Panc1 (cell line): ENCODE measurements at regions not wholly inside any gene's neighbourhood (a gene's known extent, or its start where the extent isn't known, plus 50 kb on each side); places are given as distances from the start of the nearest gene placed in this dataset.

ENCODE experiments used
- ATAC-seq: fragments of 200-7000 bp; cut with Tn5 transposase; 2 replicates; pipeline ENCODE4 v1.9.1; 2020; ENCODE audit warnings: mild to moderate bottlenecking, moderate library complexity
- BruUV-seq: library from RNA; stranded (reverse); fragments of 400-500 nt; replicated peaks from 2 replicates; lab custom pipeline; 2021; lab: Mats Ljungman, UMichigan
- CTCF ChIA-PET: fragments of 300-600 bp; sonication (Branson Sonifier 250); formaldehyde crosslinking; loops from one replicate; lab custom pipeline; 2022; ENCODE audit warnings: antibody characterized with exemption; lab: Charles Lee
- POLR2A ChIA-PET: fragments of 300-600 bp; sonication (Branson Sonifier 250); formaldehyde crosslinking; loops from one replicate; lab custom pipeline; 2022; ENCODE audit warnings: antibody characterized with exemption; lab: Charles Lee
- DNase-seq: peaks from one replicate; pipeline ENCODE4 v3.0.0-alpha.2; 2010; ENCODE audit warnings: low read depth, low spot score
- H3K27ac ChIP-seq: 2 replicates; pipeline ENCODE4 v1.5.1; 2011; ENCODE audit warnings: mild to moderate bottlenecking, low read length, inconsistent platforms
- H3K27me3 ChIP-seq: fragments of 200-500 bp; sonication (Bioruptor generic); 2 replicates; pipeline ENCODE4 v1.6.0; 2014; ENCODE audit warnings: low read length, inconsistent platforms; ENCODE audit not compliant: control insufficient read depth, insufficient read depth
- H3K36me3 ChIP-seq: fragments of 200-500 bp; sonication (Bioruptor generic); 2 replicates; pipeline ENCODE4 v1.5.1; 2014; ENCODE audit warnings: inconsistent platforms, mild to moderate bottlenecking, low read length, moderate library complexity; ENCODE audit not compliant: control insufficient read depth, insufficient read depth
- H3K4me1 ChIP-seq: 2 replicates; pipeline ENCODE4 v1.5.1; 2011; ENCODE audit warnings: inconsistent platforms, mild to moderate bottlenecking, low read length, moderate library complexity; ENCODE audit not compliant: control insufficient read depth, insufficient read depth
- H3K4me3 ChIP-seq, 2 experiments: 2 replicates each; pipeline ENCODE4 v1.5.1; 2011 to 2012; ENCODE audit warnings: low read depth in 2 of 2, low read length in 2 of 2, mild to moderate bottlenecking in 2 of 2, inconsistent platforms in 1 of 2, moderate library complexity in 1 of 2
- H3K9me3 ChIP-seq: fragments of 200-500 bp; sonication (Bioruptor generic); 2 replicates; pipeline ENCODE4 v1.5.1; 2014; ENCODE audit warnings: low read depth, mild to moderate bottlenecking, inconsistent platforms, low read length, moderate library complexity; ENCODE audit not compliant: control insufficient read depth, insufficient read depth
- CTCF ChIP-seq: fragments of 450-650 bp; IDR thresholded peaks from 2 replicates; pipeline ENCODE4 v1.5.1; 2017; ENCODE audit warnings: mild to moderate bottlenecking
- POLR2AphosphoS5 ChIP-seq: IDR thresholded peaks from 2 replicates; pipeline ENCODE4 v1.6.1; 2012; ENCODE audit warnings: mild to moderate bottlenecking, low read depth, low read length, moderate library complexity
- REST ChIP-seq, 2 experiments: IDR thresholded peaks; 2 replicates each; pipeline ENCODE4 v1.6.1; 2011 to 2012; ENCODE audit warnings: low read depth in 2 of 2, control low read depth in 1 of 2, low read length in 1 of 2, mild to moderate bottlenecking in 1 of 2, moderate library complexity in 1 of 2; ENCODE audit not compliant: insufficient read depth in 1 of 2
- SIN3A ChIP-seq: IDR thresholded peaks from 2 replicates; pipeline ENCODE4 v1.6.1; 2012; ENCODE audit warnings: low read depth, mild to moderate bottlenecking, low read length, moderate library complexity, borderline replicate concordance; ENCODE audit not compliant: insufficient read depth
- TCF7L2 ChIP-seq: IDR thresholded peaks from 2 replicates; pipeline ENCODE4 v1.6.1; 2011; ENCODE audit warnings: mild to moderate bottlenecking, low read depth, low read length, inconsistent platforms
- in situ Hi-C: cut with HindIII; loops from 2 replicates; pipeline ENCODE4 v1.10.0; 2016; ENCODE audit warnings: low sequenced_read_pairs, low pct_unique_long_range_greater_than_20kb
- intact Hi-C: fragments of 100-400 bp; cut with micrococcal nuclease; formaldehyde crosslinking; loops from one replicate; pipeline ENCODE4 v1.10.0; 2022; ENCODE audit not compliant: unreplicated experiment

- POLR2A ChIA-PET: no interaction called here
- no TSS peak for BruUV-seq
- H3K4me1 ChIP-seq: no peaks in the 10 kb centered on the region
- H3K4me3 ChIP-seq: no peak overlapping the region
- H3K27me3 ChIP-seq: no peaks in the 10 kb centered on the region
- H3K9me3 ChIP-seq: no peaks in the 10 kb centered on the region
- CTCF ChIA-PET: no interaction called here
- TF ChIP-seq SIN3A (no peak), POLR2AphosphoS5 (no peak), CTCF (no peak), REST (IDR thresholded peaks at IDR 0.05; ENCODE audit: insufficient read depth in 1 of 2, low read depth in 2 of 2, low read length in 1 of 2) (no peak), TCF7L2 (no peak)
- in situ Hi-C loops: no loop called here
- ATAC-seq (no peak), DNase-seq (no peak)
- no peaks in the 10 kb centered on the region for H3K36me3 ChIP-seq
- H3K27ac ChIP-seq: no peak overlapping the region
- intact Hi-C loops: no loop called here
Observed at GRCh38 chr12:11535127-11535526, 114.3 kb upstream of the ETV6 start.

GRCh38 chr12:11539156-11539555, 110.3 kb upstream of the ETV6 start:
- ChIA-PET CTCF (no interaction called here), POLR2A (no interaction called here)
- Histone ChIP-seq H3K27me3 (no peaks in the 10 kb centered on the region), H3K36me3 (no peaks in the 10 kb centered on the region), H3K4me3 (no peak overlapping the region), H3K4me1 (no peaks in the 10 kb centered on the region), H3K9me3 (no peaks in the 10 kb centered on the region), H3K27ac (no peak overlapping the region)
- TF ChIP-seq CTCF: no peak
- TF ChIP-seq REST (IDR thresholded peaks at IDR 0.05; ENCODE audit: insufficient read depth in 1 of 2, low read depth in 2 of 2, low read length in 1 of 2): no peak
- TF ChIP-seq SIN3A: no peak
- no peak for TF ChIP-seq TCF7L2
- no peak for TF ChIP-seq POLR2AphosphoS5
- no peak for ATAC-seq
- intact Hi-C loops: no loop called here
- in situ Hi-C loops: no loop called here
- no peak for DNase-seq
- BruUV-seq: no TSS peak
